ENCODE measurements at regions not wholly inside any gene's neighbourhood (a gene's known extent, or its start where the extent isn't known, plus 50 kb on each side); places are given as distances from the start of the nearest gene placed in this dataset.

DNA sequence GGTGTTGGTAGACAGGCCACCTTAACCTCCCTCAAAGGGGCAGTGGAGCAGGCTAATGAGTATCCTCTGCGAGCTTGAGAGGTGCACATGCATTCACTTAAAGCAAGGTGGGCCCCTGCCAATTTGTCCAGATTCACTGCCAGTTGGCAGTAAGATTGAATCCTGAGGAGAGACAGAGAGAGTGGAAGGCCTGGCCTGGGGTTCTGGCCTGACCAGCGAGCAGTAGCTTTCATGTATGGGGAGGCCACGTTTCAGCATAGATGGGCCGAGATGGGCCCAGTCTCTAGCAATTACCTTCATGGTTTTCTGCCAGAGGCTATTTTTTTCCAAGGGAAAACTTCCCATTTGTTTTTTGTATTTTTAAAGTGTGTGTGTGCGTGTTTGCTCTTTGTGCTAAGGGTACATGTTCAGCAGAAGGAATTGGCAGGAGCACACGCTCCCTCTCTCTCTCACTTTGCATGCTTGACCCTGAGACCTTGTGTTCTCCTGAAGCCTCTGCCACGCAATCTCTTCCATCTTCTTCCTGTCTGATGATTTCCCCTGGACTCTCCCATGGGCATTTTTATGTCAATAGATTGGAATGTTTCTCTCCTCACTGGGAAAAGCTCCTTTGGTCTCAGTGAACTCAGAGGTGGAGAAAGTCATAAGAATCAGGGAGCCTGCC, 215.8 kb upstream of the SFRP2 start:
- TF ChIP-seq POLR2A (IDR thresholded peaks at IDR 0.05; ENCODE audit: low read depth, low read length) (no peak), TAF1 (IDR thresholded peaks at IDR 0.05; ENCODE audit: borderline replicate concordance, low read depth, low read length) (no peak), POLR2AphosphoS5 (IDR thresholded peaks at IDR 0.05; ENCODE audit: low read depth, low read length) (no peak)
- DNase-seq (ENCODE audit: insufficient read length) (no peak), FAIRE-seq (no peak)

DNA sequence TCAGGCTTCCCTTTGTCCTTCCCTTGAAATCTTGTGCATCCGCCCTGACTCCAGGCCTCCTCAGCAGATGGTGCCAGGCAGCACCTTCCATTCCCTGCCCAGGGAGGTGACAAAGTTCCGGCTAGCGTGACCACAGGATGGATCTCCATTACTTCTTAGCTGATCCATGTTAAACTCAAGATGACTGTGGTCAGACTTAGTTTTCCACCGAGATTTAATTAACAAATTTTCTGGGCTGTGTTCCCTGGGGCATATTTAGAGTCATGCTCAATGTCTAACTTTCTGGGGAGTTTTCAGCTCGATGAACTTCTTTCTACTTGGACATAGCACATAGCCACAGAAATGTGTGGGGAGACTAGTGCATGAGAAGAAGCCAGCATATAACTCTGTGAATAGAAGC, 215.1 kb upstream of the SFRP2 start:
- no peak for TF ChIP-seq TAF1 (IDR thresholded peaks at IDR 0.05; ENCODE audit: borderline replicate concordance, low read depth, low read length)
- no peak for TF ChIP-seq POLR2A (IDR thresholded peaks at IDR 0.05; ENCODE audit: low read depth, low read length)
- TF ChIP-seq POLR2AphosphoS5 (IDR thresholded peaks at IDR 0.05; ENCODE audit: low read depth, low read length): no peak
- FAIRE-seq (no peak), DNase-seq (ENCODE audit: insufficient read length) (no peak)

DNA sequence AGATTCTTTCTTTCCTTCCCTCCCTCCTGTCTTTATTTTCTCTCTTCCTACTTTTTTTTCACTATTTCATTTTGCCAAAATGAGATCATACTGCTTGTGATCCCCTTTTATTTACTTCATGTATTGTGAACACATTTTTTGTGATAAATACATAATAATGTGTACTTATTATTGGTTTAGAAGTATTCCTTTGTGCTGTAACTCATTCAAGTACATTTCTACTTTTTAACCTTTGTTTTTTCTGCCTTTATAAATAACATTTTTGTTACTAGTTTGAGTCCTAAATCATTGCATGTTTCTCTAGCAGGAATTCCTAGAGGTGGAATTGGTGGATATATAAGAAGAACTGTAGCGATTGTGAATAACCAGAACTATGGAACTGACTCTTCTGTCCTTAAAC, 214.5 kb upstream of the SFRP2 start:
- no peak for TF ChIP-seq POLR2A (IDR thresholded peaks at IDR 0.05; ENCODE audit: low read depth, low read length)
- TF ChIP-seq TAF1 (IDR thresholded peaks at IDR 0.05; ENCODE audit: borderline replicate concordance, low read depth, low read length): no peak
- TF ChIP-seq POLR2AphosphoS5 (IDR thresholded peaks at IDR 0.05; ENCODE audit: low read depth, low read length): no peak
- no peak for FAIRE-seq
- DNase-seq (ENCODE audit: insufficient read length): no peak

DNA sequence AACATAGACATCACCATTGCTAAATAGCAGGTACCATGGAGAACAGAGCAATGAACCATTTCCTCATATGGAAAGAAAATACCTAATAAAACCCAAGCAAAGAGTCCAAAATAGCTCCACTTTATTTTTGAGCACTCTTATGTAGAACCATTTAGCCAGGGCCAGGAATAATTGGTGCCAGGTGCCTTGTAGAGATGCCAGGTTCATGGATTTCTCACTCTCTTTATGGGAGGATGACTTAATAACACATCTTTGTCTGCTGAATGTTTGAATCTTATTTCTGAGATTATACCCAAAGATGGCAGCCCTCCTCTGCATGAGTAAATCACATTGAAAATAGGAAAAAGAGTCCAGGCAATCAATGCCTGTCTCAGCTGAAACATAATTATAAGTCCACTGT, 212.3 kb upstream of the SFRP2 start:
- DNase-seq (ENCODE audit: insufficient read length) (no peak), FAIRE-seq (no peak)
- TF ChIP-seq POLR2AphosphoS5 (IDR thresholded peaks at IDR 0.05; ENCODE audit: low read depth, low read length): no peak
- TF ChIP-seq TAF1 (IDR thresholded peaks at IDR 0.05; ENCODE audit: borderline replicate concordance, low read depth, low read length): no peak
- TF ChIP-seq POLR2A (IDR thresholded peaks at IDR 0.05; ENCODE audit: low read depth, low read length): no peak

DNA sequence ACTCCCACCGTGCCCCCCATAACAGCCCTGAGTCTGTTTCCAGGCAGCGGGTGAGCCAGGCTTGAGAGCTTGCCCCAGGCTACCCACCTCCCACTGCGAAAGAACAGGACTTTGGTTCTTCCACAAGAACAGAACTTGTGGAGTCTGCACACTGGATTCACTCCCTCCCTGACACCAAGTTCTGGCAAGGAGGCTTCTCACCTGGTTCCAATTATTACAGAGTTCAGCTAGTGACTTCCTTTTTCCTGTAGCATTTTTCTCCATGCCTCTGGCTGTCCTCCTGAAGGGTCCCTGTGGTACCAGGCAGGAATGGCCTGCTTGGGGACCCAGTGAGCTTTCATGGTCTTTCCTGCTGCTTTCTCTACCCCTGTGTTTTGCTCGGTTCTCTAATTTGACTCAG, 208.6 kb upstream of the SFRP2 start:
- DNase-seq (ENCODE audit: insufficient read length): no peak
- no peak for FAIRE-seq
- TF ChIP-seq POLR2AphosphoS5 (IDR thresholded peaks at IDR 0.05; ENCODE audit: low read depth, low read length) (no peak), TAF1 (IDR thresholded peaks at IDR 0.05; ENCODE audit: borderline replicate concordance, low read depth, low read length) (no peak), POLR2A (IDR thresholded peaks at IDR 0.05; ENCODE audit: low read depth, low read length) (no peak)

DNA sequence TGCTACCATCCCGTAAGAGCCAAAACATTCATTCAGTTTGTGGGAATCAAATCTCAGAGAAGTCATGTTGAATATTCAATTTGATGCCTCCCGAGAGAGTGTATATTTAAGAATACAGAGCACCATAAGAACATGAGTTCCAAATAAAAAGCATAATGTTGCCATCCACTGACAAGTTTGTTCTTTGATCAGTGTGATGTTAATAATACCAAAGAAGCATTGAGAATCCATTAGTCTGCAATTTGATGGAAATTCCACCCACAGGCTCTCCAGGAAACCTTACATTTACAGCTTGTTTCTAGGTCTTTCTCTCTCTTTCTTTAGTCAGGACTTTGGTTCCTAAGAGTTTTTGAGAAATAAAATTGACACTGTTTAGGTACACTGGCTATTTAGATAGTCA, 200.6 kb upstream of the SFRP2 start:
- TF ChIP-seq POLR2A (IDR thresholded peaks at IDR 0.05; ENCODE audit: low read depth, low read length) (no peak), POLR2AphosphoS5 (IDR thresholded peaks at IDR 0.05; ENCODE audit: low read depth, low read length) (no peak), TAF1 (IDR thresholded peaks at IDR 0.05; ENCODE audit: borderline replicate concordance, low read depth, low read length) (no peak)
- FAIRE-seq: no peak
- no peak for DNase-seq (ENCODE audit: insufficient read length)

DNA sequence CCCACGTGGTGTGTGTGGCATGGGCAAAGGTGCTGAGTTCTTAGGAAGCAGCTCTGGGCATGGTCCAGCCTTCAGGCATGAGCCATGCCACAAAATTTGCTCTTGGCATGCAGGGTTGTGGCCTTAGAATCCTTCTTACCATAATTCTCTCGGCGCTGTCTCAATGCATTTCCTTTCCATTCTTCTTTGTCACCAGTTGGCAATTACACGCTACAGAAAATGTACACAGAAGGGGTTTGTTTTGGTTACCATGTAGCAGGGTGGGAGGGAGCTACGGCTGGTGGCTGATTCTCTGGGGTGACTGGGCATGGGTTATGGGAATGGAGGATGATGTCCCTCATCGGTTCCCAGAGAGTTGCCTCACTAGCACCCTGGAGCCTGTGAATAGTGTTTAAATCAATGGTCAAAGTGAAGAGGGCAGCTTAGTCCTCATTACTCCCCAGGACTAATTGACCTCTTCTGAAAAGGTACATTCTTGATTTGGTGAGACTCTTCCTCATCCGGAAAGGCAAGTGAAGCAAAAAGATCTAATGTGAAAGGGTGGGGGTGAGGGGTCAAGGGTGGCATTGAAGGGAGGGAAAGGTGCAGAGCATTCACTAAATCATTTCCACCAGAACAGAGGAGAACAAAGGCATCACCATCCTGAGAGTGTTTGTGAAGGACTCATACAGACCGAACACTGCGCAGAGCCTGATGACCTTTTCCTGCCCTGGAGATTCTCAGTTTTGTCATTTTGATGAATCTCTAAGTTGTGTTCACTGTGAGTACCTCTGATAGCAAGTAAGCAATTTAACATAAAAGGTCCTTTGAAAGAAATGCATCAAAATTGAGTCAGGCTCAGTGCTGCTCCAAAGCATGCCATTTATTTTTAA, 199.8 kb upstream of the SFRP2 start:
- FAIRE-seq: no peak
- TF ChIP-seq POLR2AphosphoS5 (IDR thresholded peaks at IDR 0.05; ENCODE audit: low read depth, low read length): no peak
- no peak for TF ChIP-seq POLR2A (IDR thresholded peaks at IDR 0.05; ENCODE audit: low read depth, low read length)
- TF ChIP-seq TAF1 (IDR thresholded peaks at IDR 0.05; ENCODE audit: borderline replicate concordance, low read depth, low read length): no peak
- DNase-seq (ENCODE audit: insufficient read length): no peak

DNA sequence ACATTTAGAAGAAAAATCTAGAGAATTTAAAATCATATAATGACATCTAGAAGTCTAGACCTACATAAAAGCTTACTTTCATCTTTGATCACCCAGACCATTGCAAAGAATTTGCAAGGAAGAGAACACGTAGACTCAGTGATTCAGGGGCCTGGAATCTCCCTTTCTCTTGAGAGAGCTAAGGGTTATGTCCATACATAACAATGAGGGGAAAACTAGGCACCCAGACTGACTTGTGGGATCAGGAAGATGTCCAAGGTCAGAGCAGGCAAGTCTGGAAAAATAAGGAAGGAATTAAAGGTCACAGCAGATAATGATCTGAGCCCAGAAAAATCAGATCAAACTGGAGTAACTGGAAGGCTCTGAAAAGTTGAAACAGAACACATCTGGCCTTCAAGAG, 198.4 kb upstream of the SFRP2 start:
- DNase-seq (ENCODE audit: insufficient read length): no peak
- TF ChIP-seq TAF1 (IDR thresholded peaks at IDR 0.05; ENCODE audit: borderline replicate concordance, low read depth, low read length): no peak
- no peak for TF ChIP-seq POLR2AphosphoS5 (IDR thresholded peaks at IDR 0.05; ENCODE audit: low read depth, low read length)
- TF ChIP-seq POLR2A (IDR thresholded peaks at IDR 0.05; ENCODE audit: low read depth, low read length): no peak
- no peak for FAIRE-seq

DNA sequence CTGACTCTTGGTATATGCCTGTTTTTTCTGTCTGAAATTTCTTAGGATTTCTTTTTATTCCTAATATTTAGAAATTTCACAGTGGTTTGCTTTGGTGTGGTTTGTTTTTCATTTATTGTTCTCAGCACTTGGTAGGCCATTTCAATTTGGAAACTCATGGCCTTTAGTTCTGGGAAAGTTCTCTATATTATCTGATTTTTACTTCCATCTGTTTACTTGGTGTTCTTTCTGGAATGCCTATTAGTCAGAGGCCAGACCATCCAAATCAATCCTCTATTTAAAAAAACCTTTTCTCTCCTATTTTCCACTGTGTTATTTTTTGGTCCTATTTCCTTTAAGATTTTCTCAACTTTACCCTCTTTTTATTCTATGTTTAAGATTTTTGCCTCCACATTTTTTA, 188.1 kb upstream of the SFRP2 start:
- no peak for DNase-seq (ENCODE audit: insufficient read length)
- TF ChIP-seq POLR2A (IDR thresholded peaks at IDR 0.05; ENCODE audit: low read depth, low read length): no peak
- no peak for TF ChIP-seq POLR2AphosphoS5 (IDR thresholded peaks at IDR 0.05; ENCODE audit: low read depth, low read length)
- no peak for TF ChIP-seq TAF1 (IDR thresholded peaks at IDR 0.05; ENCODE audit: borderline replicate concordance, low read depth, low read length)
- no peak for FAIRE-seq

DNA sequence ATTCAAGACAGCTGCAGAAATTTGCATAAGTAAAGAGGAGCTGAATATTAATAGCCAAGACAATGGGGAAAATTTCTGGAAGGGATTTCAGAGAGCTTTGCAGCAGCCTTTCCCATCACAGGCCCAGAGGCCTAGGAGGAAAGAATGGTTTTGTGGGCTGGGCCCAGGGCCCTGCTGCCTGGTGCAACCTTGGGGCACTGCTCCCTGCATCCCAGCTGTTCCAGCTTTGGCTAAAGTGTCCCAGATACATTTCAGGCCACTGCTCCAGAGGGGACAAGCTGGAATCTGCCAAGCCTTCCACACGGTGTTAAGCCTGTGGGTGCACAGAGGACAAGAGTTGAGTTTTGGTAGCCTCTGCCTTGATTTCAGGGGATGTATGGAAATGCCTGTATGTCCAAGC, 185.6 kb upstream of the SFRP2 start:
- FAIRE-seq (no peak), DNase-seq (ENCODE audit: insufficient read length) (no peak)
- TF ChIP-seq TAF1 (IDR thresholded peaks at IDR 0.05; ENCODE audit: borderline replicate concordance, low read depth, low read length): no peak
- TF ChIP-seq POLR2A (IDR thresholded peaks at IDR 0.05; ENCODE audit: low read depth, low read length): no peak
- no peak for TF ChIP-seq POLR2AphosphoS5 (IDR thresholded peaks at IDR 0.05; ENCODE audit: low read depth, low read length)

DNA sequence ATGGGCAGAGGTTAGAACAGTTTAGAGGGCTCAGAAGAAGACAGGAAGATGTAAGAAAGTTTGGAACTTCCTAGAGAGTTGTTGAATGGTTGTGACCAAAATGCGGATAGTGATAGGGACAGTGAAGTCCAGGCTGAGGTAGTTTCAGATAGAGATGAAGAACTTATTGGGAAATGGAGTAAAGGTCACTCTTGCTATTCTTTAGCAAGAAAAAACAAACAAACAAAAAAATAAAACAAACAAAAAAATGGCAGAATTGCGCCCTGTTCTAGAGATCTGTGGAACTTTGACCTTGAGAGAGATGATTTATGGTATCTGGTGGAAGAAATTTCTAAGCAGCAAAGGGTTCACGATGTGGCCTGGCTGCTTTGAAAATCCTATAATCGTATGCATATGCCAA, 185.1 kb upstream of the SFRP2 start:
- no peak for FAIRE-seq
- no peak for DNase-seq (ENCODE audit: insufficient read length)
- no peak for TF ChIP-seq POLR2A (IDR thresholded peaks at IDR 0.05; ENCODE audit: low read depth, low read length)

DNA sequence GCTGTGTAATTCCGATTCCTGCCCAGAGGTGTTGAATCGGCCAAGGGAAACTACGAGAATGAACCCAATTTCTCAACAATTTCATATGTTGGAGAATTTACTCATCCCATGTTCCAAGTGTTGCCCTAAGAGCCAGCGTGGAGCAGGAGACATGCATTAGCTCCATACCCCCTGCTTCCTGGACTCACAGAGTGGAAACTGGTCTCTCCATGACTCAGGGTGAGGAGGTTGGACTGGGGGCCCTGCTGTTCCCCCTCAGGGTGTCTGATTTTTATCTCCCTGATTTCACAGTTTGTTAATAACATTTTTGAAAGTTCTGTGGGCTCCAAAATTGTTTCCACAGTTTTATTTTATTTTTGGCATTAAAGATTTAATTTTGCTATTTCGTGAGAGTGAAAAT, 183.0 kb upstream of the SFRP2 start:
- DNase-seq (ENCODE audit: insufficient read length): no peak
- TF ChIP-seq POLR2A (IDR thresholded peaks at IDR 0.05; ENCODE audit: low read depth, low read length) (no peak), TAF1 (IDR thresholded peaks at IDR 0.05; ENCODE audit: borderline replicate concordance, low read depth, low read length) (no peak), POLR2AphosphoS5 (IDR thresholded peaks at IDR 0.05; ENCODE audit: low read depth, low read length) (no peak)
- FAIRE-seq: no peak
